OCI-LY7 (cell line): ENCODE measurements at regions not wholly inside any gene's neighbourhood (a gene's known extent, or its start where the extent isn't known, plus 50 kb on each side); places are given as distances from the start of the nearest gene placed in this dataset.

Experiments
- BruUV-seq: library from RNA; stranded (reverse); fragments of 400-500 nt; replicated peaks from 2 replicates; lab custom pipeline; 2021; lab: Mats Ljungman, UMichigan
- CTCF ChIA-PET: fragments of 300-600 bp; sonication (Branson Sonifier 250); formaldehyde crosslinking; loops from one replicate; lab custom pipeline; 2022; ENCODE audit warnings: antibody characterized with exemption; ENCODE audit not compliant: unreplicated experiment; lab: Charles Lee
- POLR2A ChIA-PET: fragments of 300-600 bp; sonication (Branson Sonifier 250); formaldehyde crosslinking; loops from one replicate; lab custom pipeline; 2022; ENCODE audit warnings: antibody characterized with exemption; lab: Charles Lee
- DNase-seq: peaks from one replicate; pipeline ENCODE4 v3.0.0-alpha.2; 2015; ENCODE audit warnings: low spot score
- H2AFZ ChIP-seq: fragments of 200-600 bp; sonication (generic), shearing (Covaris generic); 2 replicates; pipeline ENCODE4 v1.6.1; 2014; ENCODE audit warnings: mild to moderate bottlenecking, antibody characterized with exemption, low read length, moderate library complexity
- H3K27ac ChIP-seq: fragments of 200-600 bp; sonication (generic); 2 replicates; pipeline ENCODE4 v1.5.1; 2014; ENCODE audit warnings: mixed run types, low read depth, mild to moderate bottlenecking, moderate library complexity, low read length, inconsistent platforms; ENCODE audit not compliant: poor library complexity, severe bottlenecking
- H3K36me3 ChIP-seq: fragments of 200-600 bp; sonication (generic); 2 replicates; pipeline ENCODE4 v1.6.1; 2014; ENCODE audit warnings: mild to moderate bottlenecking, antibody characterized with exemption, low read length, moderate library complexity, mixed read lengths; ENCODE audit not compliant: insufficient read depth
- H3K4me1 ChIP-seq: fragments of 200-600 bp; sonication (generic); 2 replicates; pipeline ENCODE4 v1.5.1; 2014; ENCODE audit warnings: mild to moderate bottlenecking, low read length; ENCODE audit not compliant: insufficient read depth, poor library complexity, severe bottlenecking
- H3K4me2 ChIP-seq: fragments of 200-600 bp; sonication (generic); 2 replicates; pipeline ENCODE4 v1.6.1; 2014; ENCODE audit warnings: mild to moderate bottlenecking, low read length
- H3K4me3 ChIP-seq: fragments of 200-600 bp; sonication (generic); 2 replicates; pipeline ENCODE4 v1.5.1; 2014; ENCODE audit warnings: mild to moderate bottlenecking, low read depth, low read length; ENCODE audit not compliant: poor library complexity, severe bottlenecking
- H3K79me2 ChIP-seq: fragments of 200-600 bp; sonication (generic); 2 replicates; pipeline ENCODE4 v1.6.1; 2016; ENCODE audit warnings: low read depth, mild to moderate bottlenecking, low read length, moderate library complexity, mixed read lengths; ENCODE audit not compliant: insufficient read depth
- H3K9me2 ChIP-seq: fragments of 200-600 bp; sonication (generic); 2 replicates; pipeline ENCODE4 v1.6.1; 2016; ENCODE audit warnings: mild to moderate bottlenecking, low read length, mixed read lengths; ENCODE audit not compliant: insufficient read depth
- H3K9me3 ChIP-seq: fragments of 200-600 bp; sonication (generic); 2 replicates; pipeline ENCODE4 v1.6.1; 2014; ENCODE audit warnings: mild to moderate bottlenecking, mixed run types, low read length, mixed read lengths
- H4K20me1 ChIP-seq: fragments of 200-600 bp; sonication (generic); 2 replicates; pipeline ENCODE4 v1.6.1; 2014; ENCODE audit warnings: mild to moderate bottlenecking, antibody characterized with exemption, low read length, moderate library complexity, mixed read lengths; ENCODE audit not compliant: insufficient read depth
- CTCF ChIP-seq: fragments of 200-600 bp; sonication (generic); conservative IDR thresholded peaks from 2 replicates; pipeline ENCODE4 v1.5.1; 2014; ENCODE audit warnings: mild to moderate bottlenecking, antibody characterized with exemption, low read length, moderate library complexity, mixed read lengths
- EZH2phosphoT487 ChIP-seq: fragments of 200-600 bp; sonication (generic); IDR thresholded peaks from 2 replicates; pipeline ENCODE4 v1.6.1; 2018; ENCODE audit warnings: low read depth, borderline replicate concordance, mild to moderate bottlenecking, mixed run types, antibody characterized with exemption, low read length, moderate library complexity, mixed read lengths
- intact Hi-C: fragments of 100-400 bp; cut with micrococcal nuclease; formaldehyde crosslinking; loops from one replicate; pipeline ENCODE4 v1.10.0; 2022; ENCODE audit not compliant: unreplicated experiment

GRCh38 chr4:106444557-106444956 lies 76.0 kb upstream of the GIMD1 start:
- ChIA-PET POLR2A (no interaction called here), CTCF (no interaction called here)
- H3K9me2 ChIP-seq, result no peaks in the 10 kb centered on the region
- no peaks in the 10 kb centered on the region for H4K20me1 ChIP-seq
- H3K4me1 ChIP-seq, result no peaks in the 10 kb centered on the region
- DNase-seq, result no peak
- no peaks in the 10 kb centered on the region for H3K79me2 ChIP-seq
- BruUV-seq, result no TSS peak
- no peak for TF ChIP-seq EZH2phosphoT487
- H3K4me2 ChIP-seq, result no peak overlapping the region
- no peaks in the 10 kb centered on the region for H3K36me3 ChIP-seq
- H3K9me3 ChIP-seq, result no peaks in the 10 kb centered on the region
- intact Hi-C loops, result no loop called here
- H3K4me3 ChIP-seq, result no peak overlapping the region
- H2AFZ ChIP-seq, result no peak overlapping the region
- no peak overlapping the region for H3K27ac ChIP-seq

DNA sequence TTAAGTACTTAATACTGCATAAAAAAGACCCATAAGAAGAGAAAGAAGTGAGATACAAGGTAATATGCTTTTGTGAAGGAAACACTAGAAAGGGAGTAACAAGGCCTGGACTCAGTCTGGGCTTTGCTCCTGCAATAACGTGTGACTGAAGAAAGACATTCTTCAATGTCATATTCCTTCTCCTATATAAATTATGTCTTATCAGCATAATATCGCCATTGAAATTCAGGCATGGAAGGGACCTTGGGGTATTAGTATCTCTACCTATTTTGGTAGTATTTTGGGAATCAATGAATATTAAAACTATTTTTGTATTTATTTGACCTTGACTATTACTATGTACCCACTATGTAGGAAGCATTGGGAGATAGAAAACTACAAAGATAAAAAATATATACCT lies 62.2 kb upstream of the GIMD1 start:
- H3K27ac ChIP-seq, result no peak overlapping the region
- BruUV-seq, result no TSS peak
- no peak overlapping the region for H3K4me2 ChIP-seq
- CTCF ChIA-PET, result no interaction called here
- intact Hi-C loops, result no loop called here
- H3K9me2 ChIP-seq, result no peaks in the 10 kb centered on the region
- no peaks in the 10 kb centered on the region for H3K79me2 ChIP-seq
- no peak overlapping the region for H2AFZ ChIP-seq
- no peaks in the 10 kb centered on the region for H3K36me3 ChIP-seq
- no peaks in the 10 kb centered on the region for H4K20me1 ChIP-seq
- no peak for DNase-seq
- TF ChIP-seq EZH2phosphoT487 (no peak), CTCF (no peak)
- H3K4me1 ChIP-seq, result no peaks in the 10 kb centered on the region
- POLR2A ChIA-PET, result no interaction called here
- H3K9me3 ChIP-seq, result no peaks in the 10 kb centered on the region
- H3K4me3 ChIP-seq, result no peak overlapping the region

DNA sequence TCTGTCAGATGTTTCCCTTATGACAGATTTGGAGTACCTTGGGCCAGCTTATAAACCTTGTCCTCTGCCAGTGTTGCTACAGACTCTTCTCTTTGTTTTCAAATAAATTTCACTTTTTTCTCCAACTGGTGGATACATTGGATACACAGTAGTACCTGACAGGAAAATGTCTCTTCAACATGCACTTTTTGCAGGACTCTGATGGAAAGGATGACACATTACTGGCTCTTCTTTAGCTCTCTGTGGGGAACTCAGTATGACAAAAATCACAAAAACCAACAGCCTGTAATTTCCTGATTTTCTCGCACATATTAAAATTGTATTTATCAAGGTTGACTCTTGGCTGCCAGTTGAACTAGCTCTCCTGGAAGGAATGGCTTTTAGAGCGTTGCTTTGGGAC lies 61.3 kb upstream of the GIMD1 start:
- ChIA-PET CTCF (no interaction called here), POLR2A (interaction anchor here (0.7 kb wide), 1 partner anchor 13 kb away, joined by 3 read pairs; no protein-coding TSS in a partner anchor)
- no peaks in the 10 kb centered on the region for H3K36me3 ChIP-seq
- H3K9me3 ChIP-seq, result no peaks in the 10 kb centered on the region
- H3K27ac ChIP-seq, result no peak overlapping the region
- no peaks in the 10 kb centered on the region for H3K79me2 ChIP-seq
- BruUV-seq, result no TSS peak
- H3K4me1 ChIP-seq, result no peaks in the 10 kb centered on the region
- intact Hi-C loops, result no loop called here
- DNase-seq, result no peak
- no peak overlapping the region for H3K4me3 ChIP-seq
- H3K4me2 ChIP-seq, result no peak overlapping the region
- no peaks in the 10 kb centered on the region for H4K20me1 ChIP-seq
- no peaks in the 10 kb centered on the region for H3K9me2 ChIP-seq
- TF ChIP-seq CTCF, result no peak
- TF ChIP-seq EZH2phosphoT487, result no peak
- no peak overlapping the region for H2AFZ ChIP-seq
